ENCODE measurements at regions not wholly inside any gene's neighbourhood (a gene's known extent, or its start where the extent isn't known, plus 50 kb on each side); places are given as distances from the start of the nearest gene placed in this dataset.

- no peaks in the 10 kb centered on the region for H4K20me1 ChIP-seq (ENCODE audit: control insufficient read depth, insufficient read depth, low read depth, low read length)
- H3K36me3 ChIP-seq (ENCODE audit: control insufficient read depth, low read length): no peaks in the 10 kb centered on the region
- H3K4me3 ChIP-seq (ENCODE audit: low read length): no peak overlapping the region
- no peaks in the 10 kb centered on the region for H3K79me2 ChIP-seq (ENCODE audit: control insufficient read depth, low read length)
- no peaks in the 10 kb centered on the region for H3K27me3 ChIP-seq (ENCODE audit: control insufficient read depth, low read length)
- H3K4me2 ChIP-seq (ENCODE audit: low read length): no peak overlapping the region
- no peaks in the 10 kb centered on the region for H3F3A ChIP-seq (ENCODE audit: control insufficient read depth, insufficient read depth)
- H3K9me2 ChIP-seq (replicated peaks; ENCODE audit: control insufficient read depth, low read length): no peaks in the 10 kb centered on the region
- H3K9me3 ChIP-seq (ENCODE audit: control insufficient read depth, insufficient read depth, low read length): no peaks in the 10 kb centered on the region
- H3K27ac ChIP-seq (ENCODE audit: low read depth, low read length): no peak overlapping the region
- TF ChIP-seq CTCF (IDR thresholded peaks at IDR 0.05; ENCODE audit: low read depth, low read length, poor library complexity, severe bottlenecking): no peak
- no peak for TF ChIP-seq EZH2phosphoT487 (IDR thresholded peaks at IDR 0.05; ENCODE audit: borderline replicate concordance, low read length)
- H3K4me1 ChIP-seq (ENCODE audit: control insufficient read depth, low read length): no peaks in the 10 kb centered on the region
Measured at GRCh38 chr2:204445149-204445548, 100.1 kb upstream of the PARD3B start.

GRCh38 chr2:204447722-204448121 lies 97.6 kb upstream of the PARD3B start:
- no peak overlapping the region for H3K4me3 ChIP-seq (ENCODE audit: low read length)
- no peaks in the 10 kb centered on the region for H3K9me3 ChIP-seq (ENCODE audit: control insufficient read depth, insufficient read depth, low read length)
- no peaks in the 10 kb centered on the region for H3K4me1 ChIP-seq (ENCODE audit: control insufficient read depth, low read length)
- no peaks in the 10 kb centered on the region for H3K36me3 ChIP-seq (ENCODE audit: control insufficient read depth, low read length)
- no peaks in the 10 kb centered on the region for H4K20me1 ChIP-seq (ENCODE audit: control insufficient read depth, insufficient read depth, low read depth, low read length)
- TF ChIP-seq EZH2phosphoT487 (IDR thresholded peaks at IDR 0.05; ENCODE audit: borderline replicate concordance, low read length) (no peak), CTCF (IDR thresholded peaks at IDR 0.05; ENCODE audit: low read depth, low read length, poor library complexity, severe bottlenecking) (no peak)
- no peaks in the 10 kb centered on the region for H3K79me2 ChIP-seq (ENCODE audit: control insufficient read depth, low read length)
- H3K9me2 ChIP-seq (replicated peaks; ENCODE audit: control insufficient read depth, low read length): no peaks in the 10 kb centered on the region
- H3K27me3 ChIP-seq (ENCODE audit: control insufficient read depth, low read length): no peaks in the 10 kb centered on the region
- H3K4me2 ChIP-seq (ENCODE audit: low read length): no peak overlapping the region
- no peaks in the 10 kb centered on the region for H3F3A ChIP-seq (ENCODE audit: control insufficient read depth, insufficient read depth)
- H3K27ac ChIP-seq (ENCODE audit: low read depth, low read length): no peak overlapping the region

- no peak overlapping the region for H3K27ac ChIP-seq (ENCODE audit: low read depth, low read length)
- no peaks in the 10 kb centered on the region for H3K4me1 ChIP-seq (ENCODE audit: control insufficient read depth, low read length)
- no peaks in the 10 kb centered on the region for H3K27me3 ChIP-seq (ENCODE audit: control insufficient read depth, low read length)
- TF ChIP-seq EZH2phosphoT487 (IDR thresholded peaks at IDR 0.05; ENCODE audit: borderline replicate concordance, low read length) (no peak), CTCF (IDR thresholded peaks at IDR 0.05; ENCODE audit: low read depth, low read length, poor library complexity, severe bottlenecking) (no peak)
- H3K36me3 ChIP-seq (ENCODE audit: control insufficient read depth, low read length): no peaks in the 10 kb centered on the region
- no peaks in the 10 kb centered on the region for H3K79me2 ChIP-seq (ENCODE audit: control insufficient read depth, low read length)
- H3K9me3 ChIP-seq (ENCODE audit: control insufficient read depth, insufficient read depth, low read length): no peaks in the 10 kb centered on the region
- H4K20me1 ChIP-seq (ENCODE audit: control insufficient read depth, insufficient read depth, low read depth, low read length): no peaks in the 10 kb centered on the region
- no peaks in the 10 kb centered on the region for H3F3A ChIP-seq (ENCODE audit: control insufficient read depth, insufficient read depth)
- H3K9me2 ChIP-seq (replicated peaks; ENCODE audit: control insufficient read depth, low read length): no peaks in the 10 kb centered on the region
- no peak overlapping the region for H3K4me3 ChIP-seq (ENCODE audit: low read length)
- H3K4me2 ChIP-seq (ENCODE audit: low read length): no peak overlapping the region
Measured at GRCh38 chr2:204449977-204450376, 95.3 kb upstream of the PARD3B start.

- Histone ChIP-seq H3K9me2 (replicated peaks; ENCODE audit: control insufficient read depth, low read length) (no peaks in the 10 kb centered on the region), H3F3A (ENCODE audit: control insufficient read depth, insufficient read depth) (no peaks in the 10 kb centered on the region), H4K20me1 (ENCODE audit: control insufficient read depth, insufficient read depth, low read depth, low read length) (no peaks in the 10 kb centered on the region), H3K4me2 (ENCODE audit: low read length) (no peak overlapping the region), H3K27ac (ENCODE audit: low read depth, low read length) (no peak overlapping the region), H3K4me1 (ENCODE audit: control insufficient read depth, low read length) (no peaks in the 10 kb centered on the region), H3K9me3 (ENCODE audit: control insufficient read depth, insufficient read depth, low read length) (no peaks in the 10 kb centered on the region), H3K4me3 (ENCODE audit: low read length) (no peak overlapping the region), H3K36me3 (ENCODE audit: control insufficient read depth, low read length) (no peaks in the 10 kb centered on the region), H3K27me3 (ENCODE audit: control insufficient read depth, low read length) (no peaks in the 10 kb centered on the region), H3K79me2 (ENCODE audit: control insufficient read depth, low read length) (no peaks in the 10 kb centered on the region)
- no peak for TF ChIP-seq EZH2phosphoT487 (IDR thresholded peaks at IDR 0.05; ENCODE audit: borderline replicate concordance, low read length)
- TF ChIP-seq CTCF (IDR thresholded peaks at IDR 0.05; ENCODE audit: low read depth, low read length, poor library complexity, severe bottlenecking): no peak
Measured at GRCh38 chr2:204451766-204452165, 93.5 kb upstream of the PARD3B start.

Measured in DOHH2 (cell line).